C4-2B (cell line): ENCODE measurements at regions not wholly inside any gene's neighbourhood (a gene's known extent, or its start where the extent isn't known, plus 50 kb on each side); places are given as distances from the start of the nearest gene placed in this dataset.
"Not testable (repeated sequence)": the region's sequence is repeated elsewhere in the genome, so short reads cannot be mapped to it uniquely, and the experiment has no call there.

Experiments
- H3K27ac ChIP-seq: fragments of 450-650 bp; 2 replicates; pipeline ENCODE4 v1.5.1; 2017
- ZFX ChIP-seq: fragments of 450-650 bp; IDR thresholded peaks from 2 replicates; pipeline ENCODE4 v1.6.1; 2017
- TF ChIP-seq, protein P1 (sequence below): fragments of 450-650 bp; conservative IDR thresholded peaks from 2 replicates; pipeline ENCODE4 v1.5.1; 2017; ENCODE audit warnings: mild to moderate bottlenecking

DNA sequence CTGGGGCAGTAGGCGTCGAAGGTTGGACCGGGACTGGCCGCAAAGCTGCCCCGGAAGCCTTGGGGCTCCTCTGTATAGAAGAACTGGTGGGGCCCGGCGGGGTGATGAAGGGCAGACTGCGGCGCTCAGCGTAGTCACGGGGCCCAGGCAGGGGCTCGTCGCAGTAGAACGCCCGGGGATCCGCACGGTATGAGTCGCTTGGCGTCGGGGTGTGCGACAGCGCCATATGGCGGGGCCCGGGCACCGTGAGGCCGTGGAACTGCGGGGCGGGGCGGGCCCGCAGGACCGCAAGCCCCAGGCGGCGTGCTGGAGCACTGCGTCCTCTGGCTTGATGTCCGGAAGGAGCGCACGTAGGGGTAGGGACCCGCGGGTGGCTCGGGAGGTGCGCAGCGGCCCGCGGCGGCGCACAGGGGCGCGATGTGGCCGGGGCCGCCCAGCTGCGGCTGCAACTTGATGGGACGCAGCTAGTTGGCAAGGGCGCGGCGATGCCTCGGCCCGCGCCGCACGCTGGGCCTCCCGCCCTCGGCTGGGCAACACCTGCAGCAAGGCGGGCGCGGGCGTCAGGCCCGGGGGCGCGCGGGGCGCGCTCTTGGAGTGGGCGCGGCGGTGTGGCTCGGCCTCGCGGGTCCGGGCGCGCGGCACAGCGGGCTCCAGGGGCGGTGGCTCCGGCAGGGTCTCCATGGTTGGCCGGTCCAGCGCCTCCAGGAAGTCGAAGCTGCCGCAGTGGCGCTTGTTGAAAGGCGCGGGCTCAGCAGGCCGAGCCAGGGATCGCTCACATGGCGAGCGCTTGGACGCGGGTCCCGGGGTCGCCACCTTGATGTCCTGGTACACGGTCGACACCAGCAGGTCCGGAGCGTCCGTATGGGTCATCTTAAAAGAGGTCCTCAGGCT is 251.4 kb downstream of the ANKRD30B start:
- TF ChIP-seq ZFX = no peak
- TF ChIP-seq, protein P1, sequence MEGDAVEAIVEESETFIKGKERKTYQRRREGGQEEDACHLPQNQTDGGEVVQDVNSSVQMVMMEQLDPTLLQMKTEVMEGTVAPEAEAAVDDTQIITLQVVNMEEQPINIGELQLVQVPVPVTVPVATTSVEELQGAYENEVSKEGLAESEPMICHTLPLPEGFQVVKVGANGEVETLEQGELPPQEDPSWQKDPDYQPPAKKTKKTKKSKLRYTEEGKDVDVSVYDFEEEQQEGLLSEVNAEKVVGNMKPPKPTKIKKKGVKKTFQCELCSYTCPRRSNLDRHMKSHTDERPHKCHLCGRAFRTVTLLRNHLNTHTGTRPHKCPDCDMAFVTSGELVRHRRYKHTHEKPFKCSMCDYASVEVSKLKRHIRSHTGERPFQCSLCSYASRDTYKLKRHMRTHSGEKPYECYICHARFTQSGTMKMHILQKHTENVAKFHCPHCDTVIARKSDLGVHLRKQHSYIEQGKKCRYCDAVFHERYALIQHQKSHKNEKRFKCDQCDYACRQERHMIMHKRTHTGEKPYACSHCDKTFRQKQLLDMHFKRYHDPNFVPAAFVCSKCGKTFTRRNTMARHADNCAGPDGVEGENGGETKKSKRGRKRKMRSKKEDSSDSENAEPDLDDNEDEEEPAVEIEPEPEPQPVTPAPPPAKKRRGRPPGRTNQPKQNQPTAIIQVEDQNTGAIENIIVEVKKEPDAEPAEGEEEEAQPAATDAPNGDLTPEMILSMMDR = no peak
- H3K27ac ChIP-seq = no peak overlapping the region

DNA sequence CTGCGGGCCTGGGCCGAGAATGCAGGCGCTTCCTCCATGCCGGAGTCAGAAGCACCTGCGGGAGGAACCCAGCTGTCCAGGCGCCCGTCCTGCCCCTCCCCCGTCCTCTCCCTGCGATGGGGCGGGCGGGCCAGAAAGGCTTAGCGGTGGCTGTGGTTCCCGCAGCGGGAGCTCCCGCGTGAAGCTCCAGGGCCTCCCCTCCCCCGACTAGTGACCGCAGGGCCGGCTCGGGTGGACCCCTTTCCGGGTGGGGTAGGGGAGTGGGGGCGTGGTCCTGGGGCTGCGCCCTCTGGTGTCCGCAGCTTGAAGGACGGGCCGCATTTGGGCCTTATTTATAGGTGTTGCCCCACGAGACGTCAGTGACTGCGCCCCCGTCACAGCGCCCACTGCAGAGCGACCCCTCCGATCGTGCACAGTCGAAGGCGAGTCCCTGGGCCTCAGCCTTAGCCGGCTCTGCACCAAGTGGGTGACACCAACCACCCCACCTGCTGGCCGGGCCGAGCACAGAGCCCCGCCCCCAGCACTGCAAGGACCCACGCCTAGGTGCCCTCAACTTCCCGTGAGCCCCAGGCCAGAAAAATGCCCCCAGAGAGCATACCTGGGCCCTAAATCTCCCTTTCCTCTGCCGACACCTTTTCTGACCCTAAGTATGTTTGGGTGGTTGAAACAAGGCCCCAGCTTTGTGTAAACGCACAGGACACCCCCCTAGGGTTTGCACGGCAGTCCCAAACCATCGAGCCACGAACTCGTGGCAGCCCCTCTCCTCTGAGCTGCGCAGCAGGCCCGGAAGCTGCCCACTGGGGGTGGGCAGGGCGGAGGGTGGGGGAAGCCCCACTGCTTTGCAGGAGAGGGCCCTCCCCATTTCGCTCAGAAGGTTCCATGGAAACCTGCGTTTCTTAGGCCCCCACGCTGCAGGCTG is 252.4 kb downstream of the ANKRD30B start:
- not testable (repeated sequence) for H3K27ac ChIP-seq

DNA sequence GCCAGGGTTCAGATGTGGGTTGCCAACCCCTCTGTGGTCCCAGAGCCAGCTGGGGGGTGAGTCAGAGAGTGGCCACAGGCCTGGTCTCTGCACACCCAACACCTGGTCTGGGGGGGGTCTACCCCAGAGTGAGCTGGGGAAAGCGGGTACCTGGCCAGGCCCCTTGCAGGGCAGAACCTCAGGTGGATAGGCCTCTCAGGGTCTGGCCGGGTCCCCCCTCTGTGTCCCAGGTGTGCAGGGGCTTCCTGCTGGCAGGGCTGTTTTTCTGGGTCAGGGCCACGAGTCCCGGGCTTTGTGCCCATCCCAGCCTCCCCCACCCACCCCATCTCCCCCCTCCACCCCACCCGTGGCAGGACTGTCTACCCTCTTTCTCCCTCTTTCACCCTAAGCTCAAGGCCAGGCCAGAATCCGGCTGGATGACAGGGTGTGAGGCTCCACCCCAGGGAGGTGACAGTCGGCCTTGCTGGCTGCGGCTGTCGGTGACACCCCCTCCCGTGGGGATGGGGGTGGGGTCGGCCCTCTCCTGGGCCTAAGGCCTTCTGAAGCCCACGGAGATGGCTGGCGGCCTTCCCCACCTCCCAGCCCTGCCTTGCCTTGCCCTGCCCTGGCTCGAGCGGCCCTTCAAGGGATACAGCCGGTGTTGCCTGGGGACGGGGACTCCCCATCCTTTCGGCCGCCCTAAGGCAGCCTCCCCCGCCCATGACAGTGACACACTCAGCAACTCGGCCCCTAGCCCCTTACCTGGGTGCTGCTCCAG is 253.2 kb downstream of the ANKRD30B start:
- not testable (repeated sequence) for H3K27ac ChIP-seq

DNA sequence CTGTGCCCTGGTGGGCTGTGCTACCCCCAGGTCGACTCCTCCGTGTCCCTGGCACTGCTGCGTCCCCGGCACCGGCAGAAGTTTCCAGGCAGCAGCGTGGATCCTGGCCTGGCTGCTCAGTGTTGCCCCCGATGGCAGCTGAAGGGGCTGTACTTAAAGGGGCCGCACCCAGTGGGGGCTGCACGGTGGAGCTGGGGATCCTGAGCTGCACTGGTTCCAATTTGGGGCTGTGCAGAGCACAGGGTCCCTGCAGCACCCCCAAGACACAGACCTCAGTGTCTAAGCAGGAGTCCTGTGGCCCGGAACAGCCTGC is 253.8 kb downstream of the ANKRD30B start:
- H3K27ac ChIP-seq = not testable (repeated sequence)

DNA sequence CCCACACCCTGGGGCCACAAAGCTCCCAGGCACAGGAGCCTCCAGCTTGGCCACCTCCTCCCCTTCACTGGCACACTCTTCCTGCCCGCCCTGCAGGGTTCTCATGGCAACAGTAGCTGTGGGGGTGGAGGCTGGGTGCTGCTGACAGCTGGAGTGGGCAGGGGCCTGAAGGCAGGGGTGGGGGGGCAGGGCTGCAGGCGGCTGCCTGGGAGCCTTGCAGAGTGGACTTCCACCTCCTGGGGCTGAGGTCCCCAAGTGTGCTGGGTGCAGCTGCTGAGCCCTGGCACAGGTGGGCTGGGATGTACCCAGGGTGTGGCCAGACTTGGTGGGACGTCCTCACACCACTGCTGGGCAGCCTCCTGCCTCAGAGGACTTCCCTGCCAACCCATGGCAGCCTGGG is 254.8 kb downstream of the ANKRD30B start:
- H3K27ac ChIP-seq = not testable (repeated sequence)

DNA sequence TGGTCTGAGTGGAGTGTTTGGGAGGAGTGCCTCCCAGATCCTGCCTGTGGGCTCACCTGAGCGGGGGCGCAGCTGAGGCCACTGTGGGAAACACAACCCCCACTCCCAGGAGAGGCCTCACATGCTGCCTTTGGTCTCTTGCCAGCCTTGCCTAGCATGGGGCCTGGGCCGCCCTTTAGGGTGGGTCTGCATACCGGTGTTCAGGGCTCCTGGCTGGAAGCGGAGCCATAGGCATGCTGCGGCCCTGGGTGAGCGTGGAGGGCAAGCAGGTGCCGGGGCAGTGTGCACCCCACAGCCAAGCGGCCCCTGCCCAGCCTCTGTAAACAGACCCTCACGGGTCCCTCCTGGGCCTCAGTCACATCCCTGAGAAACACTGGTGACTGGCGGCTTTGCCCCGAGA is 255.3 kb downstream of the ANKRD30B start:
- H3K27ac ChIP-seq = not testable (repeated sequence)

DNA sequence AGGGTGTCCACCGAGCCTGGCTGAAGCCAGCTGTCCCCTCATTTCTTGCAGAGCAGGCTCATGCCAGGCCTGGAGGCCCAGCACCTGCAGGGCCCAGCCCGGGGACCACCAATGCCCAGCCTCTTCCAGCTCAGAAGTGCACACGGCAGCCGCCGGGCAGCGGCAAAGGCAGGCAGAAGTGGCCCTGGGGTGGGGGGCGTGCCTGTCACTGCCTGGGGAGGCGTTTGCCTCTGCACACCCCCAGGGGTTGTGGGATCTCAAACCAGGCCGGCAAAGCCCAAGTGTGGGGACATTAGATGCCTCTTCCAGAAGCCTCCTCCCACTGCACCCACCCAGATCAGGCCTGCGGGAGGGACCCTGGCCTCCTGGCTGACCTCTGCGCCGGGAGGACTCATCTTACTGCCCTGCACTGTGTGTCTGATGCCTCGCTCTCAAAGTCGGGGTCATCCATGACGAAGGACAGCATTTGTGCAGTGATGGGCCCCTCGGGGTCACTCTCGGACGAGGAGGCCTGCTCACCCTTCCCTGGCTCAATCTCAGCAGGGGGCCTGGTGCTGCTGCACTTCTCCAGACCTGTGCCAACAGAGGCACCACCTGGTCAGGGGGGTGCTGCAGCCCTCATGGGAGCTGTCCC is 255.8 kb downstream of the ANKRD30B start:
- H3K27ac ChIP-seq = not testable (repeated sequence)

DNA sequence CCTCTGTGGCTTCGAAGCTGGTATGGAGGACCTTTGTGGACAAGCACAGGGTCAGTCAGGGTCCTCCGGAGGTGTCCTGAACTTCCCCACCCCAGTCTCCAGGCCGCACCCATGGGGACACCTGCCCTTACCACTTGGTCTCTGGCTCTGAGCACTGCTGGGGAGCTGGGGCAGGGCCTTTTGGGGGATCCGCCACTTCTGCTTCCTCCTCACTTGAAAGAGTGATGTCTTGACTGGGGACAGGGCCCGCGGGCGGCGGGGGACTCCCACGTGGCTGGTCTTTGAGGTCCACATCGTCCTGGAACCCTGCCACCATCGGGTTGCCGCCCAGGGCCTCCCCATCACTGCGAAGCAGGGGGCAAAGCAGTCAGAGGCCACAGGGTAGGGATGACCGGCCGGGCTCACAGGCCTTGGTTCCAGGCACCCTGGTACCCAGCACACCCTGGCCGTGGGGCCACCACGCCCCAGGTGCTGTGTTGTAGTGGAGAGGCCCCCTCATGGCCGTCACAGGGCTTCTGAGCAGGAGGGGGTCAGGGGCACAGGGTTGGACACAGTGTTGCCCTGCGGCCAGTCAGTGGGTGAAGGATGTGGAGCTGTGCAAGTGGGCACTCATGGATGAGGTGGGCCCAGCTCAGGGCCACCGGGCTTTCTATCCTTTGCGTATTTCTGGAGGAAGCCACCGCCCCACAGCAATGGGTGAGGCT is 256.4 kb downstream of the ANKRD30B start:
- not testable (repeated sequence) for H3K27ac ChIP-seq

DNA sequence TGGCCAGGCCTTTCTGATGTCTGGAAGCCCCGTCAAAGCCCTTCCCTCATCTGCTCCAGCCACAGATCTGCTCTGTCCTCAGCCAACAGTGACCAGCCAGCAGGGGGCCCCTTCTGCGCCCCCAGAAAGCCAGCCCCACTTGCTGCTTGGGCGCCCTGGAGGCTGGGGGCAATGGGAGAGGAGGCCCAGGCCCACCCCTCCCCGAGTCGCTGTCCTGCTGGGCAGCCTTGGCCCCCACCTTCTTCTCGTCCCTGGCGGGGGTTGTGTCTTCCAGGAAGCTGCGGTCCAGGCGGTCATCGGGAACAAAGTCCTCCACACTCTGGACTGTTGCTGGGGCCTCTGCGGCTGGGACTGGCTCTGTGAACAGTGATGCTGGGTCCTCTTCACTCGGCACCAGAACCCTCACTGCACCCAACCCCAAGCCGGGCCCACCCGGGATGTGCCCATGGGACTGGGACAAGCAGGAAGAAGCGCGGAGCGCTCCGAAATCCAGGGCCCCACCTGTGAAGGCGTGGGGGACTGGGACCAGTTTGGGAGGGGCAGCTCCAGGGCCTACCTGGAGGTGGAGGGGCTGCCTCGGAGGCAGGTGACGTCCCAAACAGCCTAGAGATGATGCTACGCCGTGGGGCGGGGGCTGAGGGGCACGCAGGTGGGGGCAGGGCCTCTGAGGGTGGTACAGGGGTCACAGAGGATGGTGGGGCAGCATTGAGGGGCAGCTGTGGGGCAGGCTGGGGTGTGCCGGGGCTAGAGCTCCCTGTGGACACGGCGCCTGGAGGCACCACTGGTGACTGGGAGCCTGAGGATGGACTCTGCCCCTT is 257.6 kb downstream of the ANKRD30B start:
- no peak overlapping the region for H3K27ac ChIP-seq
- no peak for TF ChIP-seq ZFX
- TF ChIP-seq, protein P1 = no peak

DNA sequence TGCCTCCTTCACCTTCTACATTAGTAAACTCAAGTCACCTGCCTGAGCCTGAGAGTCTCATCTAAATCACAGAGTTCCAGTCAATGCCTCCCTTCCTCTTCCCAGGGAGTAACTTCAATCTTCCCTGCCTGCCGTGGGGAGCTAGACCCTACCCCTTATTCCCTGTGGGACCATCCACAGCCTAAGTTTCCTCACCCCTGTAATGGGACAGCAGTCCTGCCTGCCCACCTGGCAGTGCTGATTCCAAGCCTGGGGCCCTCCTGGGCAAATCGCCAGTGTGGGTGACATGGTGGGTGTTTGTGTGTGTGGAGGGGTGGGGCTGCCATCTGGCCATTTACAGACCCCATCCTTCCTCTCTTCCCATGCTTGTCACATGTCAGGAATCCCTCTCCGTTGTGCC is 258.6 kb downstream of the ANKRD30B start:
- H3K27ac ChIP-seq = not testable (repeated sequence)

DNA sequence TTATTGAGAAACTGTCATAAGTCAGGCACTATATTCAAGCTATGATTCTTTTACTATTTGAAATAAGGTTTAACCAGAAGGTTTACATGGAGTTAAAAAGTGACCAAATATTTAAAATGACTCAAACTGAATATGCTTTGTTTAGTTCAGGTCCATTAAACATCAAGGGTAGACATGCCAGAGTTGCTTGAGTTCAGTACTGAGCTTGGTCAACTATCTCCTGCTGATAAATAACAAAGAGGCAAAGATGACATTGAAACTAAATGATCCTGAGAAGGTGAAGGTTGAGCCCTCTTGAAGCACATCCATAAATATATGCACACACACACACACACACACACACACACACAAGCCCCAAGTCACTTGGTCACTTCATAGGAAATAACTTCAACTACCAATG is 278.1 kb downstream of the ANKRD30B start:
- not testable (repeated sequence) for H3K27ac ChIP-seq
